HG02571 (cell line): ENCODE measurements at regions not wholly inside any gene's neighbourhood (a gene's known extent, or its start where the extent isn't known, plus 50 kb on each side); places are given as distances from the start of the nearest gene placed in this dataset.
"Not testable (repeated sequence)": the region's sequence is repeated elsewhere in the genome, so short reads cannot be mapped to it uniquely, and the experiment has no call there.

Experiments used
- ATAC-seq: cut with Tn5 transposase; IDR thresholded peaks from one replicate; pipeline ENCODE4 v1.9.1; 2021; ENCODE audit warnings: mild to moderate bottlenecking, moderate library complexity; ENCODE audit not compliant: unreplicated experiment

DNA sequence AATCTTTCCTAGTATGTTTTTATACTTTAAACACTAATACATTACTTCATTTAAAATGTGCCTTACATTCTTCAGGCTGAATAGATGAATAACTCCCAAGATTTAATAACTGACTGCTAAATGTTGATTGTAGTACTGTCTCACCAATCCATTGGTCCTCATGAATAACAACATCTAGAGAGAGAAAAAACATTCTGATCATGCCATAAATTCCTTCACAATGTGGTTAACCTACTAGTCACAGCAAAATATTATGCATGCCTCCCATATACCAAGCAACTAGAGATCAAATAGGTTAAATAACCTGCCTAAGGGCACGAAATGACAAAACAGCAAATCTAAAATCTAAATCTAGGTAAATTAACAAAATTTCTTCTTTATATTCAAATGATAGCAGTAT, 66.2 kb downstream of the SYT15 start:
- not testable (repeated sequence) for ATAC-seq

DNA sequence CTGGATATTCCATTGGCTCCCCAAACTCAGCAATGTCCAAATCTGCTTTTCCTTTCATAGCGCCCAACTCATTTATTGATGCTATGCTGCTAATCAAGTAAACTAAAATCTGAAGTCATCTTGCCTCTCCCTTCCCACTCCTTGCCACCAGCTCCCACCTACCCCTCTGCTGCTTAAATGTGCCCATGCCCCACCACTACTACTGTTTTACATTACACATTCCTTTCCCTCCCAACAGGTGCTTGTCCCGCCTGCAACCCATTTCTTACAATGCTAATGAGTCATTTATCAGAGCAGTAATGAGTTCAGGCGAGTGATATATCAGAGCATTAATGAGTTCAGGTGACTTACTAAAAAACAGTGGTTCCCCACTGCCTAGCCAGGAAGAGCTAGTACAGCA, 67.2 kb downstream of the SYT15 start:
- ATAC-seq: not testable (repeated sequence)

DNA sequence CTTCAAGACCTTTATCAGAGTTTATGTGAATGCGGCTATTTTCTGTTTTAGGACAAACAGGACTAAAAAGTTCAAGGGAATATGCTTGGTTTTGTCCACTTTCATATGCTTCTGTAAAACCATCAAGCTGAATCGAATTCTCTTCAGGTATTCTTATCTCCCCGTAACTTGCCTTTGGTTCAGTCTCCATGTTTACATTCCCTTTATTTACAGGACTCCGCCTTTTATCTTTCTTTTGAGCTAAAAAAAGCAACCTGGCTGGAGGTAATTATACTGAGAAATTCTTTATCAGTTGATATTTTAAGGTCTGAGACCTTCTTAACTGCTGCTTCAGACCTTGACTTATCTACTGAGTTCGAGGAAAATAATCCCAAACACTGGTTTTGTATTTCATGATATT, 72.0 kb downstream of the SYT15 start:
- not testable (repeated sequence) for ATAC-seq

DNA sequence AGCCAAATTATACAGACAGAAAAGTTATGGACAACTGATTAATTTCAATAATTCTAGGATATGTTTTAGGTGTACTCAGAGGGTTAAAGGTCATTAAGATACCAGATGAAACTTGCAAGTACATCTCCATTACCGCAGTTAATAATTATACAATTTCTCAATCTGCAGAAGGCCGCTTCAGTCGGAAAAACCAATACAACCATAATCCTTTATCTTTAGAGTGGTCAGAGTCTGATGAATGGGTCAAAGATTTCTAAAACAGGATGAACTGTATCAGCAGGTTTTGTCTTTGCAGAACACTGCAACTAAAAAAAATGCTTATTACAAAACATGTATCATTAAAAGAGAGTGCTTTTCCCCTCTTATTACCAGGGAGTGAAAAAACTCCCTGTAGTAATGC, 78.5 kb downstream of the SYT15 start:
- ATAC-seq: not testable (repeated sequence)

GRCh38 chr10:46660027-46660834, 81.3 kb downstream of the SYT15 start:
- ATAC-seq: not testable (repeated sequence)

- not testable (repeated sequence) for ATAC-seq
These were observed 81.9 kb downstream of the SYT15 start for GRCh38 chr10:46660835-46661164.

GRCh38 chr10:46665536-46665935, 86.6 kb downstream of the SYT15 start:
- not testable (repeated sequence) for ATAC-seq

DNA sequence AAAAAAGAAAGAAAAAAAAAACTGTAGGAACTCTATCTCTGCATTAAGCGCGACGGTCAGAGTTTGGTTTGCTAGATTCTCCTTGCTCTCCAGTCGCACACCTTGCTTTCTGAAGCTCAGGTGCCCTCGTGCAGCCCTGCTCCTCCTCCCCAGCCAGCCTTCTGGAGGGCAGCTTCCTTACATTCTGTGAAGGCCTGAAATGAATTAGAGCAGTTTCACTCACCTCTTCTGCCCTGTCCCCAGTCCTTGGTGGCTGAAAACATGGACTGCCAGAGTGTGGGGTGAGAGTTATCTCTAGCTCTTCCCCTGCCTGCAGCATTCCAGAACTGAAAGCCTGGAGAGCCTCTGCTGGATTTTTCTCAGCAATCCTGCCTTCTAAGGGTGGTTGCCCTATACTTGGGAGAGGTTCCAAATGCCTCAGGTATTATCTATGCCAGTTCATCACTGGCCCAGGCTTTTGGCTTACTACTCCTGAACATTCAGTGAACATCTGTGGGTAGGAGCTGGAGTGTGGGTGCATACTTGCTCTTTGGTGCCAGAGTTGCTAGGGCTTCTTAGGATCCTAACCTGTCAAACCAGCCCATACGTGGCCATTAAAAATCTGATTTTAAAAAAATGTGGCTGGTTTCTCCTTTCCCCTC, 89.5 kb downstream of the SYT15 start:
- ATAC-seq: not testable (repeated sequence)

DNA sequence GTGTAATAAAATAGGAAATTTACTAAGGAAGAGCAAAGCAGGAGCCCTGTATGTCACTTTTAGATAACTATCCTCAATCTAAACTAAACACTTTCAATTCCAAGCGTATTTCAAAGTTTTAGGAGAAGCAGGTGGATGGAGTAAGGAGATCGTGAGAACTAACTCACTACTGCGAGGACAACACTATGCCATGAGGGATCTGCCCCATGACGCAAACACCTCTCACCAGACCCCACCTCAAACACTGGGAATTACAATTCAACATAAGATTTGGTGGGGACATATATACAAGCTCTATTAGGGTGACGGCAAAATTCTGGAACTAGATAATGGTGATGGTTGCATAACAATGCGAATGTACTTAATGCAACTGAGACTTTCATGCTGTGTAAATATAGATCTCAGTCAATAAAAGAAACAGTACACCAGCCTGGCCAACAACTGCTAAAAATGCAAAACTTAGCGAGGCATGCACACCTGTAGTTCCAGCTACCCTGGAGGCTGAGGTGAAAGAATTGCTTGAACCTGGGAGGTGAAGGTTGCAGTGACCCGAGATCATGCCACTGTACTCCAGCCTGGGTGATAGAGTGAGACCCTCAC, 99.0 kb downstream of the SYT15 start:
- ATAC-seq: not testable (repeated sequence)

GRCh38 chr10:46691397-46691796, 112.5 kb downstream of the SYT15 start:
- ATAC-seq: not testable (repeated sequence)

DNA sequence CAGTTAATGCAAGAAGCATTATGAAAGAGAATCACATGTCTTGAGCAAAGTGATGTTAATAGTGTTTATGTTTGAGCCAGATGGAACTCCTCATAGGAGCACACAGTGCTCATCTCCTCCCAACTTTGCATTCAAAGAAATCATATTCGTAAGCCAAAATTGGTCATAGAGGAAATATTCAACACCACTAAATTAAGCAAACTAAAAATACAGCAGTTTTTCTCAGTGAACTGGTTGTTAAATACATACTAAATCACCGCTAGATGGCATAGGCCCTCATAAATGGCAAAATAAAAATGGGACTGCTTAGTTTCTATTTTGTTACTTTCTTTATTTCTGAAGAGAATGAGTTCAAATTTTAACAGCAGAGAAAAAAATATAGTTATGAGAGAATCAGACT, 114.3 kb downstream of the SYT15 start:
- ATAC-seq: not testable (repeated sequence)

DNA sequence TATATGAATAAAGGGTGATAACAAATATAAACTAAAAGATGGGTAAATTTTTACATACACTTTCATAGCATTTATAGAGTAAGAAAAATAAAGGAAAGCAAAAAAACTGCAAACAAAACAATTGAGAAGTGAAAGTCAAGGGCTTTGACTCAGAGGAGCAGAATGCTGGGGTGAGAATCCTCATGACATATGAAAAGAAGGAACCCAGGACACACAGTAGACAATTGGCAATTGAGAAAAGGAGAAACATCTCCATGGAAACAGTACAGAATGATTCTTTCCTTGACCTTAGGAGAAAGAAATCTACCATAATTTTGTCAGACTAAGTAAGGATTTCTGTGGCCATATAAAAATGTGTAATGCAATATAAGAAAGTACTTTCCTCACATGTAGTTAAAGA, 138.3 kb downstream of the SYT15 start:
- not testable (repeated sequence) for ATAC-seq

- ATAC-seq: not testable (repeated sequence)
These were observed 139.1 kb downstream of the SYT15 start for GRCh38 chr10:46718014-46718413.

- not testable (repeated sequence) for ATAC-seq
These were observed 141.5 kb downstream of the SYT15 start for GRCh38 chr10:46720386-46720785.

DNA sequence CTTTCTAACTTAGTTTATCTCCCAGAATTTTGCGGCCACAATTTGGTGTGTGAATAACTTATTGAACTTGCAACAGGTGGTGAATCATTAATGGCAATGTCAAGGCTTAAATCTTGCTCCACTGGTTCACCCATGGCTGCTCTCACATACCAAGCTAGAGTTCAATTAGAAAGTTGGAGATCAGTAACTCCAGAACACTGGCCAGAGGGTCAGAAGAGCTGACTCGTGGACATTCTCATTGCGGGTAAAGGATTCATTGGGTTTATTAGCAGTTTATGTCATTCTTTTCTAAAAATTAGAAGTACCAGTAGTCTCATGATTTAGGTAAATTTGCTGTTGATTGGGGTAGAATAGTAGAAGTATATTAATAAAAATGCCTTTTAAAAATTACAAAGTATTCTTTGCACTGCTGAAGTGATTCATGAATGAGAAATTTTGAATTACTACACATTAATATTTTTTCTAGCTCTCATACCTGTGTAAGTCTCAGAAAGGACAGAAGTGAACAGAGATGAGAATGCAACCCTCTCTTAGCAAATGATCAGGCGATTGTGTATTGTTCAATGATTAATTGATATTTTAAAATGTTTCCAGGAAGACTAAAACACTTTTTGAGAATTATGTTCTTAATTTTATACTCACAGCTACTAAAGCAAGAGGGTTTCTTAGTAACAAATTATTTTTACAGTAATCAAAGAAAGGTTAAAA, 142.0 kb downstream of the SYT15 start:
- ATAC-seq: not testable (repeated sequence)

- not testable (repeated sequence) for ATAC-seq
These were observed 145.3 kb downstream of the SYT15 start for GRCh38 chr10:46724258-46724657.

- ATAC-seq: not testable (repeated sequence)
These were observed 149.4 kb downstream of the SYT15 start for GRCh38 chr10:46728359-46728758.

GRCh38 chr10:46730729-46731128, 151.8 kb downstream of the SYT15 start:
- not testable (repeated sequence) for ATAC-seq

DNA sequence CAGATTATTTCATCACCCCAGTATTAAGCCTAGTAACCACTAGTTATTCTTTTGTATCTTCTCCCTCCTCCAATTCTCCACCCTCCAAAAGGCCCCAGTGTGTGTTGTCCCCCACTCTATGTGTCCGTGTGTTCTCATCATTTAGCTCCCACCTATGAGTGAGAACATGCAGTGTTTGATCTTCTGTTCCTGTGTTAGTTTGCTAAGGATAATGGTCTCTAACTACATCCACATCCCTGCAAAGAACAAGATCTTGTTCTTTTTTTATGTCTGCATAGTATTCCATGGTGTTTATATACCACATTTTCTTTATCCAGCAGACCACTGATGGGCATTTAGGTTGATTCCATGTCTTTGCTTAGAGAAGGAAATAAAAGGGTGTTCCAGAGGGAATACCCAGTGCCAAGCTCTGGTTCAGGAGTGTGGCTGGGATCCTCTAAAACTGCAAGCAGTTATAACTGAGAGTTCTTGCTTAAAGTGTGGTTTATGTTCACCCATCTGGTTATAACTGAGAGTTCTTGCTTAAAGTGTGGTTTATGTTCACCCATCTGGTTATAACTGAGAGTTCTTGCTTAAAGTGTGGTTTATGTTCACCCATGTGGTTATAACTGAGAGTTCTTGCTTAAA, 154.8 kb downstream of the SYT15 start:
- ATAC-seq: not testable (repeated sequence)

- not testable (repeated sequence) for ATAC-seq
These were observed 155.3 kb downstream of the SYT15 start for GRCh38 chr10:46734262-46734642.

DNA sequence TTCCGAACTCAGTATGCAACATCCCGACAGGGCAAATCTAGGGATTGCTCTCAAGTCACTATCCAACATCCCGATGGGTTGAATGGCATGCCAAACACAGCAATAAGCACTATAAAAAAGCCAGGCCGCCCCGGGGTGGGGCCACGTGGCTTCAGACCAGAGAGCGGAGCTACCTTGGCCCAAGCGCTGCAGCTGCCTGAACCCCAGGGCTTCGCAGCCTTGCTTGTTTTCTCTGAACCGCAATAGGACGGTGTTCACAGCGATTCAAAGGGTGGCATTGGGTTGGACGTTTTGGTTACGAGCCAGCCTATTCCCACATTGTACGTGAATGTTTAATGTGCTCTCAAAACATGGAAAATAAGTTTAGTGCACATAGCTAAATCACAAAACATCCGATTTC, 161.0 kb downstream of the SYT15 start:
- not testable (repeated sequence) for ATAC-seq
